RWPE1 (cell line): ENCODE measurements at regions not wholly inside any gene's neighbourhood (a gene's known extent, or its start where the extent isn't known, plus 50 kb on each side); places are given as distances from the start of the nearest gene placed in this dataset.

Experiments used
- CTCF ChIA-PET: fragments of 350-600 bp; sonication (Branson Sonifier 250); formaldehyde crosslinking; extraction: SDS; loops from one replicate; lab custom pipeline; 2021; lab: Yijun Ruan, JAX
- POLR2A ChIA-PET: fragments of 400-600 bp; formaldehyde crosslinking; extraction: SDS; loops from one replicate; lab custom pipeline; 2020; ENCODE audit warnings: antibody characterized with exemption; ENCODE audit not compliant: low non-redundant PET; lab: Yijun Ruan, JAX
- DNase-seq: peaks from one replicate; pipeline ENCODE4 v3.0.0; 2012; ENCODE audit warnings: low spot score
- H3K27ac ChIP-seq: fragments of 450-650 bp; 2 replicates; pipeline ENCODE4 v1.5.1; 2017
- TF ChIP-seq, protein P1 (sequence below): fragments of 450-650 bp; conservative IDR thresholded peaks from 2 replicates; pipeline ENCODE4 v1.5.1; 2017; ENCODE audit warnings: low read depth, mild to moderate bottlenecking

DNA sequence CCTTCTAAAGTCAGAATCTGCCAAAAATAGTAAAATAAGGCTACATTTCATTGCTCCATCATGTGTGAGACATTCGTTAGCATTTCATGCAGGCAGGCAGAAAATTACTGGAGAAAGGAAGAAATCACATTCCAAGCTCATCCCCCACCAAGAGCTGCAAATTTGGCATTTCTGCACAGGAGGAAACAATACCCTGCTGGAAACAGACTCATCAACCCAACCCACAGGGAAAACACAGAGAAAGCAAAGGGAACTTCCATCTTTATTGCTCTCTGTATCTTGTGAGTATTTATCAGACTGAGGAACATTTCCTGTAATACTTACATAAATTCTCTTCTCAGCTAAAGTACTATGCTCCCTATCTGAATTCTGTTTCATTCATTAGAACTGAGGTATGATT is 95.7 kb downstream of the KCTD12 start:
- CTCF ChIA-PET: interaction anchor here (0.6 kb wide), 1 partner anchor 9 kb away, joined by 4 read pairs; no protein-coding TSS in a partner anchor
- TF ChIP-seq, protein P1, sequence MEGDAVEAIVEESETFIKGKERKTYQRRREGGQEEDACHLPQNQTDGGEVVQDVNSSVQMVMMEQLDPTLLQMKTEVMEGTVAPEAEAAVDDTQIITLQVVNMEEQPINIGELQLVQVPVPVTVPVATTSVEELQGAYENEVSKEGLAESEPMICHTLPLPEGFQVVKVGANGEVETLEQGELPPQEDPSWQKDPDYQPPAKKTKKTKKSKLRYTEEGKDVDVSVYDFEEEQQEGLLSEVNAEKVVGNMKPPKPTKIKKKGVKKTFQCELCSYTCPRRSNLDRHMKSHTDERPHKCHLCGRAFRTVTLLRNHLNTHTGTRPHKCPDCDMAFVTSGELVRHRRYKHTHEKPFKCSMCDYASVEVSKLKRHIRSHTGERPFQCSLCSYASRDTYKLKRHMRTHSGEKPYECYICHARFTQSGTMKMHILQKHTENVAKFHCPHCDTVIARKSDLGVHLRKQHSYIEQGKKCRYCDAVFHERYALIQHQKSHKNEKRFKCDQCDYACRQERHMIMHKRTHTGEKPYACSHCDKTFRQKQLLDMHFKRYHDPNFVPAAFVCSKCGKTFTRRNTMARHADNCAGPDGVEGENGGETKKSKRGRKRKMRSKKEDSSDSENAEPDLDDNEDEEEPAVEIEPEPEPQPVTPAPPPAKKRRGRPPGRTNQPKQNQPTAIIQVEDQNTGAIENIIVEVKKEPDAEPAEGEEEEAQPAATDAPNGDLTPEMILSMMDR: no peak
- no peak overlapping the region for H3K27ac ChIP-seq
- no peak for DNase-seq
- POLR2A ChIA-PET: no interaction called here

- ChIA-PET CTCF (interaction anchor here (0.6 to 0.7 kb wide), 2 partner anchors 800 to 908 kb away, joined by 3 to 5 read pairs; no protein-coding TSS in a partner anchor), POLR2A (no interaction called here)
- no peak overlapping the region for H3K27ac ChIP-seq
- DNase-seq: no peak
- TF ChIP-seq, protein P1: no peak
Observed at GRCh38 chr13:76783798-76784197, 102.4 kb downstream of the KCTD12 start.

DNA sequence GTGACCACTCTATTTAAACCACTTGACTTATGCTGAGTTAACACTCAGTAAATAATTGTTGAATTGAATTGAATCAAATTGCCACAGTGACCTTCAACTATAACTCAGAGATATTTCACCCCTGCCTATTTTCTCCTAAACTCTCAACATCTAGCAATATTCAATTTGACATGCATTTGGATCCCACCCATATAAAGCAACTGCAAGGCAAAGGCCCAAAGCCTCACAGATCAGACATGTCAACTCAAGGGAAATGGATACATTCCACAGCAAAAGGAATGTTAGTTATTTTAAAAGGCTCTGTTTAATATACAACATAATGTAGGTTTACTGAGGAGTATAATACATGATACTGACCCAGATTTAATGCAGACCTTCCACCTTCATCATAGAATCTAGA is 107.4 kb downstream of the KCTD12 start:
- DNase-seq: no peak
- H3K27ac ChIP-seq: no peak overlapping the region
- ChIA-PET POLR2A (no interaction called here), CTCF (no interaction called here)
- TF ChIP-seq, protein P1: no peak

GRCh38 chr13:76777096-76777495 is 109.1 kb downstream of the KCTD12 start:
- no peak overlapping the region for H3K27ac ChIP-seq
- POLR2A ChIA-PET: no interaction called here
- CTCF ChIA-PET: no interaction called here
- no peak for DNase-seq
- TF ChIP-seq, protein P1: no peak

- POLR2A ChIA-PET: no interaction called here
- TF ChIP-seq, protein P1: no peak
Observed at GRCh38 chr13:76775088-76775740, 111.0 kb downstream of the KCTD12 start.

DNA sequence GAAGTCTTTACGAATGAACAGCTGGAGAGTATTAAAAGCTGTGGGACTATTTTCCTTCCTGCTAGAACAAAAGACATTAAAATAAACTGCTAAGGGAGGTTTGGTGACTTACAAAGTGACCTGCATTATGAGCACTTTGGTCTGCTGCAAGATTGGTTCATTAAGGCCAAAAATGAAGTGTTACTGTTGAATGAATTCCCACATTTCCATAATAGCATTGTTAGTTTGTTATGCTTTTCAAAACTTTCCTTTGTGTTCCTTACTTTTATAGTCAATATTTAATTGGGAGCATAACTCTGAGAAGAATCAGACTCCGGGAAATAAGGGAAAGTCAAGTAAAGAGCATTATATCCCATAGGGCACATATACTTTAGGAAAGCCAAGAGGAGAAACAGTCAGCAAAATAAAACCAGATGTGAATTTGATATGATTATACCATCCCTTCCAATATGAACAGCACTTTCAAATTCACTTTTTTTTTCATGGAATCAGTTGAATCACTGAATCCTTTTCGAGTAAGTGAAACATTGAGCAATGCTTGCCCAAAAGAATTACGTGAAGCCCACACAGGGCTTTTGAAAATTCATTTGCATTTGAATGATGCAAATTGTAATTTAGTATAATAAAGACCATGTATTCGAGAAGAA is 112.6 kb downstream of the KCTD12 start:
- CTCF ChIA-PET: no interaction called here
- POLR2A ChIA-PET: no interaction called here
- no peak for DNase-seq
- no peak overlapping the region for H3K27ac ChIP-seq
- TF ChIP-seq, protein P1: no peak

More at GRCh38 chr13:76775088-76775740, 111.0 kb downstream of the KCTD12 start:
- no peak for DNase-seq
- CTCF ChIA-PET: interaction anchor here (0.6 kb wide), 1 partner anchor 25 kb away, joined by 4 read pairs; no protein-coding TSS in a partner anchor
- no peak overlapping the region for H3K27ac ChIP-seq
